K562 (cell line): ENCODE measurements at regions not wholly inside any gene's neighbourhood (a gene's known extent, or its start where the extent isn't known, plus 50 kb on each side); places are given as distances from the start of the nearest gene placed in this dataset.

Experiments used
- ATAC-seq: fragments of 200-7000 bp; cut with Tn5 transposase; 3 replicates; pipeline ENCODE4 v1.9.1; 2020; ENCODE audit warnings: moderate library complexity
- BruUV-seq: library from RNA; stranded (reverse); fragments of 400-500 nt; replicated peaks from 2 replicates; lab custom pipeline; 2021; lab: Mats Ljungman, UMichigan
- CTCF ChIA-PET: fragments of 300-600 bp; formaldehyde crosslinking; extraction: SDS; loops from one replicate; lab custom pipeline; 2021; ENCODE audit warnings: low intra/inter-chr PET ratio; lab: Yijun Ruan, JAX
- POLR2A ChIA-PET: fragments of 300-600, 350-650 bp; sonication (Branson Sonifier 250); formaldehyde crosslinking; extraction: SDS; loops from one replicate; lab custom pipeline; 2021; ENCODE audit warnings: antibody characterized with exemption, inconsistent platforms; lab: Yijun Ruan, JAX
- DNase-seq, 4 experiments: peaks; one replicate each; pipeline versions ENCODE4 v3.0.0 to v3.0.0-alpha.2; 2011 to 2018; ENCODE audit warnings: low spot score in 3 of 4, mixed read lengths in 3 of 4; ENCODE audit errors: extremely low read depth in 1 of 4
- FAIRE-seq: peaks from 2 replicates; lab custom pipeline; 2011; peaks lifted over from hg19 to GRCh38; lab: Jason Lieb, UNC
- H2AFZ ChIP-seq: 2 replicates; pipeline ENCODE4 v1.6.0; 2011; ENCODE audit warnings: low read depth, low read length, control low read depth, inconsistent platforms
- H3K27ac ChIP-seq: fragments of 200-600 bp; 3 replicates; pipeline ENCODE4 v1.8.0; 2011; ENCODE audit warnings: low read depth, mild to moderate bottlenecking, control low read depth, inconsistent platforms, low read length, moderate library complexity, mixed read lengths; ENCODE audit errors: extremely low read depth
- H3K27me3 ChIP-seq, 2 experiments: fragments of 300-600 bp in 1 of 2; 2 replicates in 1 of 2; 3 replicates in 1 of 2; pipeline versions ENCODE4 v1.6.0 to v1.8.0; 2011; ENCODE audit warnings: inconsistent platforms in 2 of 2, low read length in 2 of 2, mild to moderate bottlenecking in 1 of 2, mixed read lengths in 1 of 2, moderate library complexity in 1 of 2; ENCODE audit not compliant: control insufficient read depth in 2 of 2, insufficient read depth in 2 of 2
- H3K36me3 ChIP-seq: fragments of 300-600 bp; 3 replicates; pipeline ENCODE4 v1.8.0; 2011; ENCODE audit warnings: mild to moderate bottlenecking, low read length, inconsistent platforms; ENCODE audit not compliant: control insufficient read depth, insufficient read depth
- H3K4me1 ChIP-seq, 2 experiments: fragments of 200-600 bp in 1 of 2; replicated peaks in 1 of 2; 2 replicates in 1 of 2; 3 replicates in 1 of 2; pipeline versions ENCODE4 v1.5.1 to v1.8.0; 2011; ENCODE audit warnings: inconsistent platforms in 2 of 2, low read length in 2 of 2, mild to moderate bottlenecking in 1 of 2, mixed read lengths in 1 of 2, moderate library complexity in 1 of 2; ENCODE audit not compliant: control insufficient read depth in 2 of 2, insufficient read depth in 2 of 2
- H3K4me2 ChIP-seq: 2 replicates; pipeline ENCODE4 v1.6.1; 2011; ENCODE audit warnings: low read length, control low read depth, inconsistent platforms, mixed read lengths; ENCODE audit not compliant: insufficient read depth
- H3K4me3 ChIP-seq: fragments of 200-600 bp; sonication (generic), shearing (Covaris generic); 2 replicates; pipeline ENCODE4 v1.5.1; 2016; ENCODE audit warnings: control low read depth, inconsistent platforms
- H3K79me2 ChIP-seq: fragments of 200-600 bp; 3 replicates; pipeline ENCODE4 v1.8.0; 2011; ENCODE audit warnings: low read length, inconsistent platforms; ENCODE audit not compliant: control insufficient read depth, insufficient read depth
- H3K9ac ChIP-seq, 2 experiments: 2 replicates each; pipeline versions ENCODE4 v1.6.0 to v1.6.1; 2011; ENCODE audit warnings: low read depth in 2 of 2, low read length in 2 of 2, control low read depth in 1 of 2, inconsistent platforms in 1 of 2, mild to moderate bottlenecking in 1 of 2, mixed read lengths in 1 of 2; ENCODE audit not compliant: insufficient read depth in 1 of 2
- H3K9me1 ChIP-seq: one replicate; pipeline ENCODE4 v1.6.0; 2011; ENCODE audit warnings: inconsistent platforms, mild to moderate bottlenecking, low read length, moderate library complexity; ENCODE audit not compliant: control insufficient read depth, insufficient read depth
- H3K9me3 ChIP-seq: replicated peaks from 2 replicates; pipeline ENCODE4 v1.5.1; 2011; ENCODE audit warnings: low read depth, low read length, inconsistent platforms; ENCODE audit not compliant: control insufficient read depth, insufficient read depth
- H4K20me1 ChIP-seq: replicated peaks from 2 replicates; pipeline ENCODE4 v1.6.1; 2011; ENCODE audit warnings: low read length, inconsistent platforms, mixed read lengths; ENCODE audit not compliant: control insufficient read depth, insufficient read depth
- BRCA1 ChIP-seq, 2 experiments: fragments of 450-650 bp in 1 of 2; sonication (generic) in 1 of 2; formaldehyde crosslinking in 1 of 2; IDR thresholded peaks; 2 replicates each; pipeline versions ENCODE4 v1.5.0 to v1.6.1; 2017 to 2020; ENCODE audit warnings: mild to moderate bottlenecking in 1 of 2, missing genetic modification reagents in 1 of 2
- BRF1 ChIP-seq: IDR thresholded peaks from 3 replicates; pipeline ENCODE4 v1.6.1; 2011; ENCODE audit warnings: borderline replicate concordance, mild to moderate bottlenecking; ENCODE audit not compliant: insufficient read length; ENCODE audit errors: extremely low read depth
- DDX20 ChIP-seq: fragments of 450-650 bp; IDR thresholded peaks from 2 replicates; pipeline ENCODE4 v1.6.1; 2016; ENCODE audit warnings: missing genetic modification characterization, low read depth, mild to moderate bottlenecking, missing compliant biosample characterization, moderate library complexity
- EWSR1 ChIP-seq: fragments of 450-650 bp; IDR thresholded peaks from 2 replicates; pipeline ENCODE4 v1.6.1; 2018; ENCODE audit warnings: borderline replicate concordance, mild to moderate bottlenecking, low read depth, moderate library complexity; ENCODE audit not compliant: partially characterized antibody
- HDAC2 ChIP-seq: fragments of 450-650 bp; IDR thresholded peaks from 2 replicates; pipeline ENCODE4 v1.6.1; 2016; ENCODE audit warnings: mild to moderate bottlenecking
- MAFF ChIP-seq: IDR thresholded peaks from 2 replicates; pipeline ENCODE4 v1.6.1; 2012; ENCODE audit warnings: low read length, improper control_type of control experiment
- RBM14 ChIP-seq: fragments of 200-400 bp; formaldehyde crosslinking; IDR thresholded peaks from 2 replicates; pipeline ENCODE4 v1.6.1; 2018; ENCODE audit warnings: low read depth, mild to moderate bottlenecking, low read length, moderate library complexity, borderline replicate concordance; ENCODE audit not compliant: insufficient read depth
- U2AF2 ChIP-seq: fragments of 200-400 bp; formaldehyde crosslinking; optimal IDR thresholded peaks from 2 replicates; pipeline ENCODE3; 2017; ENCODE audit warnings: low read depth, mild to moderate bottlenecking, low read length
- ZNF780A ChIP-seq: fragments of 250-450 bp; sonication (Bioruptor Pico); IDR thresholded peaks from 2 replicates; pipeline ENCODE4 v1.5.0; 2021; ENCODE audit warnings: mild to moderate bottlenecking
- ZZZ3 ChIP-seq: fragments of 450-650 bp; IDR thresholded peaks from 2 replicates; pipeline ENCODE4 v1.6.1; 2016; ENCODE audit warnings: antibody characterized with exemption, mild to moderate bottlenecking, moderate library complexity
- WGBS: fragments of 100-300 bp; shearing (Covaris generic); methylation state at CpG from one replicate; pipeline ENCODE4 v1.1.6; 2016; ENCODE audit warnings: low coverage, mixed read lengths; ENCODE audit not compliant: insufficient coverage; ENCODE audit errors: missing lambda C conversion rate; 5-methylcytosine and 5-hydroxymethylcytosine counted together
- in situ Hi-C: fragments of 300-500 bp; cut with MboI; formaldehyde crosslinking; loops from 4 replicates; pipeline ENCODE4 v1.15.0; 2018; ENCODE audit warnings: inconsistent platforms, mixed read lengths
- intact Hi-C: fragments of 100-400 bp; cut with micrococcal nuclease; formaldehyde crosslinking; loops from 2 replicates; pipeline ENCODE4 v1.14.2; 2022
- TF ChIP-seq, protein P1 (sequence below): sonication (generic); formaldehyde crosslinking; IDR thresholded peaks from 2 replicates; pipeline ENCODE4 v1.9.0; 2022; ENCODE audit warnings: mild to moderate bottlenecking, missing genetic modification reagents

DNA sequence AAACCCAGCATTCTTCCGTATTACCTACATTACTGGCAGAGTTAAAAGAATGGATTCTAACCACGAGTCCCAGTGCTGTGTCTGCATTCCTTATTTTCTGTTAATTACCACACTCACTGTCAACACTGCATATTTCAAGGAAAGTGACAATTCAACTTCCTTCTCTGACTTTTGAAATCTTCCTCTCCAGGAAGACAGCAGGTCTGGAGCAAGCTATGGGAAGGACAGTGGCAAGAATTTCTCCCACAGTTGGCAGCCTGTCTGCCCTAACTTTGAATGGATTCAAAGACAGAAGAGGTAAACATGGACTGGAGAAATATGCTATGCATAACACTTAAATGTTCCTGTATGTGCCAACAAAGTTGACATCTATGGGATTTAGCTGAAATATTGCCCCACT, 700.5 kb upstream of the CHAC2 start (continued):
- no peak for TF ChIP-seq BRF1

GRCh38 chr2:53064154-53064553, 703.5 kb upstream of the CHAC2 start:
- Histone ChIP-seq H4K20me1 (no peaks in the 10 kb centered on the region), H3K27ac (no peak overlapping the region), H2AFZ (no peak overlapping the region), H3K27me3 (no peaks in the 10 kb centered on the region), H3K36me3 (no peaks in the 10 kb centered on the region), H3K79me2 (no peaks in the 10 kb centered on the region), H3K4me2 (no peak overlapping the region), H3K9me3 (no peaks in the 10 kb centered on the region; the same call in 1 of the 2 replicates), H3K9me1 (no peaks in the 10 kb centered on the region), H3K4me3 (no peak overlapping the region), H3K9ac (no peak overlapping the region), H3K4me1 (no peaks in the 10 kb centered on the region)
- intact Hi-C loops, result no loop called here
- in situ Hi-C loops, result no loop called here
- ChIA-PET POLR2A (no interaction called here), CTCF (no interaction called here)
- no peak for TF ChIP-seq RBM14
- TF ChIP-seq EWSR1, result no peak
- no peak for TF ChIP-seq MAFF
- no peak for TF ChIP-seq DDX20 (tag)
- TF ChIP-seq U2AF2, result no peak
- no peak for TF ChIP-seq ZNF780A (CRISPR knock-in tag)
- no peak for TF ChIP-seq ZZZ3
- TF ChIP-seq HDAC2, result no peak
- TF ChIP-seq BRCA1 (IDR thresholded peaks at IDR 0.05), result no peak
- TF ChIP-seq BRCA1 (CRISPR knock-in tag; IDR thresholded peaks at IDR 0.05), result no peak
- TF ChIP-seq, protein P1, sequence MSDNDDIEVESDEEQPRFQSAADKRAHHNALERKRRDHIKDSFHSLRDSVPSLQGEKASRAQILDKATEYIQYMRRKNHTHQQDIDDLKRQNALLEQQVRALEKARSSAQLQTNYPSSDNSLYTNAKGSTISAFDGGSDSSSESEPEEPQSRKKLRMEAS, result no peak
- no peak for DNase-seq
- no TSS peak for BruUV-seq
- ATAC-seq, result no peak
- WGBS, result 8% methylated on average over 1 of the region's 1 CpG
- FAIRE-seq, result no peak
